NCI-H187 (cell line): ENCODE measurements at regions not wholly inside any gene's neighbourhood (a gene's known extent, or its start where the extent isn't known, plus 50 kb on each side); places are given as distances from the start of the nearest gene placed in this dataset.

Source experiments
- DNase-seq, 2 experiments: peaks; one replicate each; lab custom pipeline; 2025; lab: John Stamatoyannopoulos, UW

DNA sequence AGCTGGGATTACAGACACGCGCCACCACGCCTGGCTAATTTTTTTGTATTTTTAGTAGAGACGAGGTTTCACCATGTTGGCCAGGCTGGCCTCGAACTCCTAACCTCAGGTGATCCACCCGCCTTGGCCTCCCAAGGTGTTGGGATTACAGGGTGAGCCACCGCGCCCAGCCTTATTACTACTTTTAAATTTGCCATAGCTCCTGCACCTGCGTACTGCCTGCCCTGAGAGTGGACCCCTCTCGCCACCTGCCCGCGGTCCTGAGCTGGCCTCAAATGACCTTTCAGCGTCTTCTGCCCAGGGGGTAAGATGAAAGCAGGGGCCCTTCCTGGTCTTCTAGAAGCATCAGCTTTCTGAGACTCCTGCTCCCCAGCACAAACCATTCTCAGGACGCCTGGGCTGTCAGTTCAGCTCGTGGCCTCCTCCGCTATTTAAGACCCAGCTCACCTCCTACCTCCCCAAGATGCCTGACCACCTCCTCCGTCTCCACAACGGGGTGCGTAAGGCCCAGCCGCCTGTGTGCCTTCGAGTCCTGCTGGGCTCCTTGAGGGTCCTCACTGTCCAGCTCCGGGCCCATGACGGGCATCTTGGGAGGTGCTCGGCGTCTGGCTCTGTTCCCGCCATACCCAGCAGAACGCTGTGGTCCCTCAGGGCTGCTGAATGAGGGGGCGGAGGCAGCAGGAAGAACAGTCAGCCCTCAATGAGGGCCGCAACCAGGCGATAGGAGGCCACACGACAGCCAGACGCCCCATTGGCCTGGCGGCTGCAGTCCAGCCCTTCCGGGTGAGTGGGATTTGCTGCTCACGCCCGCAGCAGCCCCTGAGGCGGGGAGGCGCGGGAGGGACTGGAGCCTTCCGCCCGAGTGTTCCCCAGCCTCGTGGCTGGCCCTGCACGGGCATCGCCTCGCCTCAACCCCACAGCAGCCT, 266.6 kb downstream of the TFCP2L1 start:
- DNase-seq = no peak

DNA sequence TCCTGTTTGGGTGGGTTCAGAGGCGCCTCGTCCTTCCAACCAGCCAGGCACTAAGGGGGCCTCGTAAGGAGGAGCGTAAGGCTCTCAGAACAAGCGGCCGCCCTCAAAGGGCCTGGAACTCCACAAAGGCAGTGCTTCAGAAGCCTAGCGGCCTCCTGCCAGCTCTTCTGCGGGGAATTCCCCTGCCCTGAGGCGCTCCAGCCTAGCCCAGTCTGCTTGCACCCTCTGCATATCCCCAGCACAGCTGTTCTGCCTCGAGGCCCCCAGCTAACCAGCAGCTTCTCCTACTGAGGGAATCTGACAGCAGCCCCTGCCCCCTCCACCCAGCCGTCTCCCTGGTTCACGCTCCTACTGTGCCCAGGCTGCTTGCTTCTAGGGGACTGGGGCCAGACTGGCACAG, 265.9 kb downstream of the TFCP2L1 start:
- DNase-seq = no peak

DNA sequence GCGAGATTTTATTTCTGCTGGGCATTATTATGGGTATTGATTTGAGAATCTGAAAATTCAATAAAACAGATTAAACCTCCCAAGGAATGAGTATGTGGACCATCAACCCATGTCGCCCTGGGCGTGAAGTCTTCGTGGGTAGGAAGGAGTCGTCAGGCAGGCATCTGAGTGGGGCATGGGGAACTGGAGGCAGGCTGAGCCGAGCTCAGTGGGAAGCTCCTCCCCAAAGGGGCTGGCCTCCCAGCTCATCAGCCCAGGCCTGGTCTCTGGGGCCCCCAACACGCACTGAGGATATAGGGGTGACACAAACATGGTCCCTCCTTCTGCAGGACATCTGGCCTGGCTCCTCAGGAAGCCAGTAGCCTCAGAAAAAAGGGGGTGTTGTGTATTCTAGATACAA, 265.2 kb downstream of the TFCP2L1 start:
- no peak for DNase-seq

DNA sequence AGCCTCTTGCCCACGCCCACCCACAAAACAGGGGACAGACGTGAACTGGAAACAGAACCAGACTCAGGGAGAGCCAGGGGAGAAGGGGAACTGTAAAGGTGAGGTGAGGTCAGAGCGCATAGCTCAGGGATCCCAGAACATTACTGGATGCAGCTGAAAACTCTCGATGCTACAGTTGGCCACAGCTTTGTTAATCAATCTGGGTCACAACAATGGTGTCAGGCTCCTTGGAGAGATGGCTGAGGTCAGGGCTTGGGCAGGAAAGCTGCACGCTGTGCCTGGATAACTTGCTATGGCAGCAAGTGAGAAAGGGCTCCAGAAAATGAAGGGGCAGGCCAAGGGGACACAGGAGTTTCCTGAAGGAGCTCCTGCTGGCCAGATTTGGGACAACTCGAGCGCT, 263.3 kb downstream of the TFCP2L1 start:
- no peak for DNase-seq

DNA sequence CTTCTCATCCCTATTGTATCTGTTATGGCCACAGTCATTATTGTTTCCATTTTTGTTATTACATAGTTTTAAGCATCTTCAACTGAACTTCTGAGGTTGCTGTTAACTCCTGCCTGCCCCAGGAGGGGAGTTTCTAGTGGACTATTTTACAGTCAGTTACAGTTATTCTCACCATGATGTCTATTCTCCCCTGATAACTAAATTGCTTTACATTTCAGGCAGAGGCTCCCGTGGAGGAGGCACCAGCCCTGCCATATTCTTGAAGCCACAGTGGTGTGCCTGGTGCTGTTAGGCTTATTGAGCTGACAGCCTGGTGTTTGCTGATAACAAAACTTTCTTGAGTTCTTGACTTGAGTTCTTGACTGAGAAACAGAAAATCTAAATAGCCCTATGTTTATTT, 256.4 kb downstream of the TFCP2L1 start:
- DNase-seq = no peak

DNA sequence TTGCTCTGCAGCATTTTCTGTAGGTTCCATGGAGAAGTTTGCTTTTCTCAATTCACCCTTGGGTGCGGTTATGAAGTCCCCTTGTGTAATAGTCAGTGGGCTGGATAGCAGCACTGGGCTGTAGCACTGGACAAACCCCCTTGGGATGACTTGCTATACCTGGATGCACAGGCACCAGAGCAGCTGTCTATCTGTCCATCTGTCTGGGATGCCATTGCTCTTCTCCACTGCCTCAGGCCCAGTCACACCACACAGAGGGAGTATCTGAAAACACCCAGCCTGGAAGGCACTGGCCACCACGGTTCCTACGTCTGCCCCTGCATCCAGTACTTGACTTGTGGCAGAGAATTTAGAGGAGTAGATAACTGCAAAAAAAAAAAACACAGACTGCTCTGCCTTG, 254.5 kb downstream of the TFCP2L1 start:
- DNase-seq = no peak

DNA sequence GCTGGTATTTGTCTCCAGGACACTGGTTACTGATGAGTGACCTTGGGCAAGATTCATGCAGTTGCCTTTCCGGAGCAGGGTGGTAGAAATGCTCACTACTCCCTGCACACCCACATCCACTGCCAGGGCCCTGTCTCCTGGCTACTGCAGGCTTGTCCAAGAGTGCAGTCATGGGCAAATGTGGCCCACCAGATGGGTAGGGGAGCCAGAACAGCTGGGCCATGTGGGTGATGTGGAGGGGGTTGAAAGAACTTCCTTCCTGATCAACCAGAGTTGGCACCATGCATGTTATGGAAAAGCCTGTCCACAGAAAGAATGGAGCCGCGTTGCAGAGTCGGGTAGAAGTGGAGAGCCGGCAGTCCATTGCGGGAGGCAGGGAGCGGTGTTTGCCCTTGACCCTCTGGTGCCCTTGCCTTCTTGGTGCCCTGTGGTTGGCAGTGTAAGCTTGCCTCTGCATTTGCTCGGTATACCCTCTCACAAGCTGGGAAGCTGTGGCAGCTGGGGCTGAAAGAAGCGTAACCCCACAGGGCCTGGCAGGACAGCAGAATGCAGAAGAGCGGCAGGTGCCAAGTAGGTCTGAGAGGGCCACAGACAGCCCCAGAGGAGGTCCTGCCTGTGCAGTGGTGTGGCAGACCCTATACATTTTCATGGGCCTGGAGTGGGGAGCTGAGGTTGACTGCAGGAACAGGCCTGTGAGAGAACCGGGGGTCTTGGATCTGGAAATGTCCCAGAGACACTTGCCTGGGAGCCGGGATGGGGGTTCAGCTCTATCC, 253.2 kb downstream of the TFCP2L1 start:
- no peak for DNase-seq

DNA sequence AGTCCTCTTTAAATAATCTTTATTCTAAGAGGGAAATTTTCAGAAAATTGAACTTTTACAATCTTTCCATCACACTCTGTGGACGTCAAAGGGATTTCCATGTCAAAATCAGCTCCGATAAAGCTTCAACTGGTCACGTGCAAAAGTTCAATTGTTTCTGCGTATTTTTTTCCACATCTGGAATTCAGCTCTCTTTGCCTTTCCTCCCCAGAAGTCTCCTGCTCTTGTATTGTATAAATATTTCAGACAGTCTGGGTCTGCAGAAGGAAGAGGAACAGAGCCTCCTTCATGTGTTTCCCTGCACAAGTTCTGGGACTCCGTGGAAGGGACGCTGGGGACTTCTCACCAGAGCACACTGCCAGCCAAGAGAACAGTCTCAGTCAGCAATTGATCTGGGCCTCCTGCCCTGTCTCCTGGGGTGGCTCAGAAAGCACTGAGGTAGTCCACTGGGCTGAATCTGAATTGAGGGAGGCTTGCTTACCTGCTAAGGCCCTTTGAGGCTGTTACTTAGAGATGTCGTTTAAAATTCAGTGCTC, 251.5 kb downstream of the TFCP2L1 start:
- DNase-seq = no peak

DNA sequence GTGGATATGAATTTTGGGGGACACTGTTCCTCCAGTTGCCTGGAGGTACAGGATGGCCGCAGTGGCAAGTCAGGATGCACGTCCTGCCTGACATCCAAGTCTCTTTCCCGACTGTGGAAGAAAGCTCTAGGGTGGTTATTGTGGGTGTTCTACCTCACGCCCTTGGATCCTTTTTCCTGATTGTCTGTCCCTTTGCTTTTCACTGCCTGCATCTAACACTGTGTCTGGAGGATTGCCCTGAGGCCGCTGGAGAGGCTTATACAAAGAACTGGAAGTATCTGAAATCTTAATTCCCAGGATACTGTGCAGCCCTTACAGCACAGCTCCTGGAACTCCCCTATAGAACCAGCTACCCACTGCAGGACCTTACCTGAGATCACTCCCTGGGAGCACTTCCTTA, 250.5 kb downstream of the TFCP2L1 start:
- no peak for DNase-seq

DNA sequence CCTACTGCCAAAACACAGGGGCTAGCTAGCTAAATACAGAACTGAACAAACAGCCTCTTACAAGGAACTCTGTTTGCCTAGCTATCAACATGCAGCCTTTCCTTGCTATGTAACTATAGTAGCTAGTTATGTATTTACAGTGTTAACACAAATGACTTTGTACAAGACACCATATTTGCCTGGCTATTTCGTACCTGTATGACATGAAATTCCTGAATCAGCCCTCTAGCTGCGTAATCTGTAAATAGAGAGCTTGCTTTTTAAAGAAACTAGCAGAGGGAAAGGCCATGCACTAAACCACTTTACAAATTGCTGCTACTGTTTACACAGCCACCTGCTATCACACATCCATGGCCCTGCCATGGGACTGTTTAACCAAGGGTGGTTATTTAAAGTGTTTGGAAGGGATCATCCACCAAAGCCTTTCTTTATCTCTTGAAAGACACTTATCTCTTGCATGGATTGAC, 248.7 kb downstream of the TFCP2L1 start:
- DNase-seq = peak; percentile 63 to 89

DNA sequence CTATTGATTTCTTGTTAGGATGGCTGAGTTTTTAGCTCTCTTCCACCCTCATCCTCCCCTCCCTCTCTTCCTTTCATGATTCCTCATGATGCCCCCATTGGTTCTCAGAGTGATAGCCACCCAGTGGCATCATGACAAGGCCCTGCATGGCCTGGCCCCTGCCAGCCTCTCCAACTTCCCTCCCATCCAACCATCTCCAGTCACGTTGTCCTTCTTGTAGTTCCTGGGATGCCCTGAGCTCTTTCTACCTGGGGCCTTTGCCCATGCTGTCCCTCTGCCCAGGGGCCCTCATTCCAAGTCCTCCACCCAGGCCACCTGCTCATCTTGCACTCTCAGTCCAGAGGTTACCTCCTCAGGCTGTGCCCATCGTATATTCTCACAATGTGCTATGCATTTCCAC, 247.5 kb downstream of the TFCP2L1 start:
- no peak for DNase-seq

DNA sequence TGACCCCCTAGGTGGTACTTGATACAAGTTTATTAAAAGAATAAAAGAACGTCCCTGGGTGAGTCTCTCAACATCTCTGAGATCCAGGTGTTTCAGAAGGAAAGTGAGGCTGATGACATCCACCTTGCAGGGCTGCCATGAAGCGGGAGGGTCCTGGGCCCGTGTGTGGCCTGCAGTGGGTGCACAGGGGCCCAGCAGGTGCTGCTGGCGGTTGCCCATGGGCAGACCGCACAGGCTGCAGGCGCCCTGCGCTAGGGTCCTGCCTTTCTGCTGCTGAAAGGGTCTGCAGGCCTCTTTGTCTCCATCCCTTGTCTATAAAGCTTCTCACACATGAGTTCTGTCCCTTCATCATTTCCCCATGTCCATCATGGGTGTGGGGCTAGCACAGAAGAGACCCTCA, 247.0 kb downstream of the TFCP2L1 start:
- no peak for DNase-seq

DNA sequence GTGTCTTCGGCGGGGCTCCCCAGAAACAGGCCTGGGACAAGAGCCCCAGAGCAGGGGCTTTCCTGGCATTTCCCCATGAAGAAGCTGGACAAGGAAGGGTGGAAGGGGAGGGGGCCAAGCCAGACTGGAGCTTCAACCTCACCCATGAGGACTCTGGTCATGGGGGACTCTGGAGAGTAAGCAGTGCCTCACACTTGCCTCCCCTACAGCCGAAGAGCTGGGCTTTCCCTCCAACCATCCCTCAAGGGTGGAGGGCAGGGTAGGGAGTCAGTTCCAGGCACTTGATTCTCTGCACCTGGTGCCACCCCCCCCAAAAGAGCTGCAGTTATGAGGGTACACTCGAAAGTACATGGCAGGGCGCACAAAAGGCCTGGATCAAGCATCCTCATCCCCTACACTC, 246.6 kb downstream of the TFCP2L1 start:
- DNase-seq = no peak

DNA sequence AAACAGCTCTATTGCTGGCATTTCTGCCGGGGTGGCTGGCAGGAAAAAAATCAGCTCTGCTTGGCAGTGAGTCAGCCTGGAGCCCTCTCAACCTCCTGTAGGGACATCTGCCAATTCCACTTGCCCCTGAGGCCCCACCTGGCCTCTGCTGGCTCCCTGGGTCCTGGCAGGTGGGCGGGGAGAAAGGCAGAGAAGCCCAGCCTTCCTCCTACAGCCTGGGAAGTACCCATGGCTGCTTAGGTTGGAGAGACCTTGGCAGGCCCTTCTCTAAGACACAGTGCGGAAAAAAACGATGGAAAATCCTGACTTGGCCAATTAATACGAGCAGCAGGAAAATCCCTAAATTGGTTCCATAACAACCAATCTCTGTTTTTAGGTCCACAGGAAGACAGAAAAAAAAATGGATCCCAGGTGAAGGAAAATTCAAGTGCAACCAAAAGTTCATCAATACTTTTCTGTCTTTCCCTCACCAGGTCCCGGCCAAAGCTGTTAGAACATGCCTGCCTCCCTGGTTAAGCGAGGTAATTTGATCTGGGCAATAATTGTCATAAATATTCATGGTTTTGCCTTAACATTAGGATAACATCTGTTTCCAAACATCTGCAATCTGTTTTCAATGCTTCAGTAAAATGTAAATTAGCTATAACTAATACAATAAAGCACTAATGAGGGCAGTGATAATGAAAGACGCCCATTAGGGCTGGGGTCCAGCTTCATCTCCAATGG, 245.9 kb downstream of the TFCP2L1 start:
- DNase-seq = peak in 1 of 2 experiments; percentile 27

DNA sequence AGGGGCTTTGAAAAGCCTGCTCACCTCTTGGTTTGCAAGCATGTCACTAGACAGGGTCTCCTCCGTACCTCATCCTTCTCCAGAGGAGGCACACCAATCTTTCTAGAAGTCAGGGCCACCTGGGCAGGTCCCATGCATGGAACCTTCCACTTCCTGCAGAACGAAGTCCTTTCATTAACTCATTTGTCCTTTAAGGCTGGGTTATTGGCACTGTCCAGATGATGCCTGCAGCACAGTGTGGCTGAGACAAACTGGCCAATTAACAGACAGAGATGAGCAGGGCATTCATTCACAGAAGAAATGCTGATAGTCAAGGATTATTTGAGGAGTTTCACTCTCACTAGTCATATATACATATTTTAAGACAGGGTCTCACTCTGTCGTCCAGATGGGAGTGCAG, 245.3 kb downstream of the TFCP2L1 start:
- no peak for DNase-seq

DNA sequence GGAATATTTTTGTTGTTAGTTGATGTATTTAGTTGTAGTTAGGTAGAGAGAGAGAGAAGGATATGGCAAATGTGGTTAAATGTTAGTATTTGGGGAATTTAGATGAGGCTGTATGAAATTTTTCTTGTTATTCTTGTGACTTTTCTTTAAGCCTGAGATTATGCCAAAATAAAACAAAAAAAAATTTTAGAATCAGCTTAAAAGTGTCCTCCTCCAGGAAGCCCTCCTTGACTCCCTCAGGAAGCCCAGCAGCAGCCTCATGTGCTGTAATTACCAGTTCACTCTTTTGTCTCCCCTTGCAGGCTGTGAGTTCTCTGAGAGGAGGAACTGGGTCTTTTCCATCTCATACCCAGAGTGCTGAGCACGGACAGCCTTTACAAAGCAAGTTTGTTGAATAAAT, 243.5 kb downstream of the TFCP2L1 start:
- DNase-seq = no peak

DNA sequence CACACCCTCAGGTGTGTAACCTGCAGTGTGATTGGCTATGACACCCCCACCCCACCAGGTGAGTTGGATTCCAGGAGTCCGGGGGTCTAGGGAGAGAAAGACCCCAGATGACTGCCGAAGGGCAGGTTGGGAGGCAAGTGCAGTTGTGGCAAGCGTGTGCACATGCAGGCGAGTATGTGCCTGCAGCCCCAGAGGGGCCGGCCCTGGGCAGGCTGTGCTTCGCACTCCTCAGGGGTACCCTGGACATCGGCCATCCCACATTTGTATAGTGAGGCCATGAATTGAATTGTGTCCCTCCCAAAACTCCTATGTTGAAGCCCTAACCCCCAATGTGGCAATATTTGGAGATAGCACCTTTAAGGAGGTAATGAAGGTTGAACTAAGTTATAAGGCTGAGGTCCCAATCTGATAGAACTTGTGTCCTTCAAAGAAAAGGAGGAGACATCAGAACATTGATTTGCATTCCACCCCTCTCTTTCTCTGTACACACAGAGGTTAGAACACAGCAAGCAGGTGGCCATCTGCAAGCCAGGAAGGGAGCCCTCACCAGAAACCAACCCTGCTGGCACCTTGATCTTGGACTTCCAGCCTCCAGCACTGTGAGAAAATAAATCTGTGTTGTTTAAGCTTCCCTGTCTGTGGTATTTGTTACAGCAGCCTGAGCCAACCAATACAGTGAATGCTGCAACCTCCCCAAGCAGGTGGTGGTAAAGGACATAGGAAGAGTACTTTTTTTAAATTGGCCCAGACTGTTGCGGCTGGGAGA, 241.8 kb downstream of the TFCP2L1 start:
- no peak for DNase-seq

DNA sequence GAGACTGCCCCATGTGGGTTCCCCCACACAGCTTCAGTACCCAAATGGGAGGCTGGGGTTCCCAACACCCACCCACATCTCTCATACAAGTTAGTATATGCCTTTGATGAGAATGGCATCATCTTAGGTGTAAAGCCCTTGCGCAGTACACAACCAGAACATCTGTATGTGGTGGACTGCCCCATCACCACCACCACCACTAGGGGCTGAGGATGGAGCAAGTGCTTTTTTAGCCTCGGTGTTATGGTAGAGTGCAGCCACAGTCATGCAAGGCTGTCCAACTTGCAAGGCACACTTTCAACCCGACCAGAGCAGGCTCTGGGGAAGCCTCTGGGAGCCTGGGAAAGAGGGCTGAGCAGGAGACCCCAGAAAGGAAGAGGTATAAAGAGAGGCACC, 241.2 kb downstream of the TFCP2L1 start:
- no peak for DNase-seq

DNA sequence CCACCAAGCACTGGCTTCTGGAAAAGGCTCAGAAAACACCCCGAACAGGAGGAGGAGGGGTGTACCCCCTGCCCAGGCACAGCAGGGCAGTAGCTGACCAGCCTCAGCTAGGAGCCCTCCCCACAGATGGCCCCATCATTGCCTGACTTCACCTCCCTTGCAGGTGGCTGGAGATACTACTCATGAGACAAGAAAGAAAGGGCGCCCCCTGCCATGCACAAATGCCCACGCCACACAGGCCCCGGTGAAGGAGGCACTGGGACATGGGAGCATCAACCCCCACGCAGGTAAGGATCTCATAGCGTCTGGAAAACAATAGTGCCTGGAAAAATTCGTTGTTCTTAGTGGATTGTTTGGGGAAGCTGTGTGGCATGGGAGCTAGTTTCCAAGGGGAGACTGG, 240.6 kb downstream of the TFCP2L1 start:
- no peak for DNase-seq

DNA sequence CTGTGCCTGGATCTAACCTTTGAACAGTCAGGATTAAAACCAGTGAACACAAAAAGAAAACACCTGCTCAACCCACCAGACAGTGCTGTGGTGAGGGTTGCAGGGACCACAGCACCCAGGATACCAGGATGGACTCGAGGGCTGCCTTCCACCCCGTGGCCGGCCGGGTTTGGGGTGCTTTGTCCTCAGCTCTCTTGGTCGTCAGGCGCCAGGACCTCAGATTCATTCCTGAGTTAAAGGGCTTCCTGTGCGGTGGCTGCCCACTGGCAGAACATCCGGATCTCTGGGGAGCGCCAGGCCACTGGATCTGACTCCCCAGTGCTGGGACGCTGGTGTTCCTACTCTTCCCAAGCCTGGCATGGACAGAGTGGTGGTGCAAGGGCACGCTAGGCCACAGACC, 239.8 kb downstream of the TFCP2L1 start:
- no peak for DNase-seq

DNA sequence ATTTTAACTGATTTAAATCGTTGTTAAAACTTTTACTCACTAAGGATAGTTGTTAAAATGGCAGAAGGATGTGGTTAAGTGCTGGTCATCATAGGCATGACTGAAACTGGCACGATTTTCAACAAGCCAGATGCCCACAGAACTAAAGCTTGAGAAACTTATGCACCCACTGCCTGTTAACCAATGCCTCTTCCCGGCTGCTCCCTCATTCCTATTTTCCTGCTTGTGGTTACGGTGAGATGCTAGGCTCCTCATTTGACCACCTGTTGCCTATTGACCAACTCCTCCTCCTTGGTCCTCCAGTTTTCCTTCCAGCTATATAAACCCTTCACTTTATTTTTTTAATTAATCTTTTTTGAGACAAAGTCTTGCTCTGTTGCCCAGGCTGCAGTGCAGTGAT, 238.7 kb downstream of the TFCP2L1 start:
- no peak for DNase-seq

DNA sequence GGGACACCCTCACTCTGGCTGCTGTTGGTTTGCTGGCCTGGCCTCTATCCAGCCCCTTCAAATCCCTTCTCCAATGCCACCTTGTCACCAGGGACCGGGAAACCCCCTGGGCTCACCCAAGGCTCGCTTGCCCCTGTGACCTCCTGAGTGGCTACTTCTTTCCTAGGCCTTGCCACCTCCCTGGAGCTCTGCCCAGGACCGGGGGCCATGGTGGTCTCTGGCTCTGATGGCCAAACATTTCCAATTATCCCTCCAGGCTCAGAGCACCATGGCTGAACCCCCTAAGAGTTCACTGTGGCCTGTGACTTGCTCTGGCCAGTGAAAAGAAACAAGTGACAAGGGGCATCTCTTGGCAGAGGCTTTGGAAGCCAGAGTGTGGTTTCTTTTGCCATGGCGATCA, 237.6 kb downstream of the TFCP2L1 start:
- DNase-seq = no peak
